ENCODE measurements at regions not wholly inside any gene's neighbourhood (a gene's known extent, or its start where the extent isn't known, plus 50 kb on each side); places are given as distances from the start of the nearest gene placed in this dataset.

GRCh38 chr11:112357488-112357887, 96.8 kb upstream of the PLET1 start:
- no peak for DNase-seq

- DNase-seq, result no peak
These were observed 100.7 kb upstream of the PLET1 start for GRCh38 chr11:112361396-112361795.

GRCh38 chr11:112363527-112363926, 102.9 kb upstream of the PLET1 start:
- no peak for DNase-seq

- DNase-seq, result no peak
These were observed 104.4 kb upstream of the PLET1 start for GRCh38 chr11:112364962-112365481.

- no peak for DNase-seq
These were observed 105.4 kb upstream of the PLET1 start for GRCh38 chr11:112366012-112366411.

GRCh38 chr11:112366777-112367176, 106.1 kb upstream of the PLET1 start:
- DNase-seq, result no peak

GRCh38 chr11:112367461-112367860, 106.8 kb upstream of the PLET1 start:
- DNase-seq, result no peak

- DNase-seq, result no peak
These were observed 107.2 kb upstream of the PLET1 start for GRCh38 chr11:112367895-112368294.

GRCh38 chr11:112368381-112368780, 107.7 kb upstream of the PLET1 start:
- DNase-seq, result no peak

- no peak for DNase-seq
These were observed 108.7 kb upstream of the PLET1 start for GRCh38 chr11:112369374-112369773.

GRCh38 chr11:112369916-112370315, 109.3 kb upstream of the PLET1 start:
- DNase-seq, result no peak

GRCh38 chr11:112374486-112375140, 114.0 kb upstream of the PLET1 start:
- no peak for DNase-seq

- DNase-seq, result no peak
These were observed 117.3 kb upstream of the PLET1 start for GRCh38 chr11:112377946-112378345.

- no peak for DNase-seq
These were observed 119.8 kb upstream of the PLET1 start for GRCh38 chr11:112380464-112380863.

- DNase-seq, result no peak
These were observed 120.9 kb upstream of the PLET1 start for GRCh38 chr11:112381578-112381977.

- no peak for DNase-seq
These were observed 121.9 kb upstream of the PLET1 start for GRCh38 chr11:112382561-112382960.

- no peak for DNase-seq
These were observed 127.8 kb upstream of the PLET1 start for GRCh38 chr11:112388496-112388895.

- no peak for DNase-seq
These were observed 130.4 kb upstream of the PLET1 start for GRCh38 chr11:112391086-112391485.

- DNase-seq, result no peak
These were observed 132.2 kb upstream of the PLET1 start for GRCh38 chr11:112392904-112393303.

- DNase-seq, result no peak
These were observed 133.6 kb upstream of the PLET1 start for GRCh38 chr11:112394304-112394703.

- DNase-seq, result no peak
These were observed 135.4 kb upstream of the PLET1 start for GRCh38 chr11:112396076-112396475.

GRCh38 chr11:112398798-112399478, 138.3 kb upstream of the PLET1 start:
- DNase-seq, result no peak

- no peak for DNase-seq
These were observed 139.9 kb upstream of the PLET1 start for GRCh38 chr11:112400476-112401014.

Data from T-helper 9 cell (primary cell).